HG03039 (cell line): ENCODE measurements at regions not wholly inside any gene's neighbourhood (a gene's known extent, or its start where the extent isn't known, plus 50 kb on each side); places are given as distances from the start of the nearest gene placed in this dataset.
A peak's percentile ranks its signal among the peaks of the same experiment; 100 is the strongest.

Experiments
- ATAC-seq: cut with Tn5 transposase; IDR thresholded peaks from one replicate; pipeline ENCODE4 v1.9.1; 2021; ENCODE audit warnings: mild to moderate bottlenecking, moderate library complexity; ENCODE audit not compliant: unreplicated experiment

GRCh38 chr2:155350783-155351580 is 652.5 kb downstream of the KCNJ3 start:
- no peak for ATAC-seq

DNA sequence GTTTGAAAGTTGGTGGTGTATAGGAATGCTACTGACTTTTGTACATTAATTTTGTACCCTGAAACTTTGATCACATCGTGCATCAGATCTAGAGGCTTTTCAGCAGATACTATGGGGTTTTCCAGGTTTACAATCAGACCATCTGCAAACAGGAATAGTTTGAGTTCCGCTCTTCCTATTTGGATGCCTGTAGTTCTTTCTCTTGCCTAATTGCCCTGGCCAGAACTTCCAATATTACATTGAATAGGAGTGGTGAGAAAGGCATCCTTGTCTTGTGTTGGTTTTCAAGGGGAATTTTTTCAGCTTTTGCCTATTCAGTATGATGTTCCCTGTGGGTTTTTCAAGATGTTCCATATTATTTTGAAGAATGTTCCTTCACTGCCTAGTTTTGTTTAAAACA is 633.5 kb downstream of the KCNJ3 start:
- ATAC-seq, result no peak

GRCh38 chr2:155320236-155320635 is 621.7 kb downstream of the KCNJ3 start:
- ATAC-seq, result no peak

DNA sequence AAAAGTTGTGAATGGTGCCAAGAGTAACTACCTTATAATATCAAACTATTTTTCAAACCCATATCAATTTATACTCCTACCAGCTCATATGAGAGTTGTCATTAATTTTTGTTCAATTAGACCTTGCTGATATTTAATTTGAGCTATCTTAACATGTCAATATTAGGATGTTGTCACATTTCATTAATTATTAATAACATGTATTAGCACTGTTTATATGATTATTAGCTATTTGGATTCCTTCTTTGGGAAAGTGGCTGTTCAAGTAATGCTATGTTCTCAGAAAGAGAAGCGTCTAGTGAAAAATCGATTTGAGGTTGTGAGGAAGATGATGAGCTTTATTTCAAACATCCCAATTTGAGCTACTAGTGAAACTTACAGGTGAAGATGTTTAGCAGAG is 620.2 kb downstream of the KCNJ3 start:
- no peak for ATAC-seq

DNA sequence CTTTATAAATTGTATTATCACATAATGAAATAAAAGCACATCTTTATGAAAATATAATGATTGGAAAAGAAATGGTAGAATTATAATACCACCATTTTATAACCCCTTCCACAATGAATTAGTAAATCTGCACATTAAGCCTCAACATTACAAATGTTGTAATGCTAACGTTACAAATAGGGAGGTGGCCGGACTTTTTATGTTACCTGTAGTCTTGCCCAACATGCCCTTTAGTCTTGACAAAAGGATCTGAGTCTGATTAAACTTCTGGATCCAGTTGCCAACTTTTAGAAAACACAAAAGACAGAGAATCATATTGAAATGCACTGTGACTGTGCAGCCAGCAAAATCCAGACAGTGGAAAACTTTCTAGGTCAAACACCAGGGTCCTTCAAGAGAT is 617.3 kb downstream of the KCNJ3 start:
- no peak for ATAC-seq

GRCh38 chr2:155310589-155310988 is 612.1 kb downstream of the KCNJ3 start:
- ATAC-seq, result peak; percentile 46

DNA sequence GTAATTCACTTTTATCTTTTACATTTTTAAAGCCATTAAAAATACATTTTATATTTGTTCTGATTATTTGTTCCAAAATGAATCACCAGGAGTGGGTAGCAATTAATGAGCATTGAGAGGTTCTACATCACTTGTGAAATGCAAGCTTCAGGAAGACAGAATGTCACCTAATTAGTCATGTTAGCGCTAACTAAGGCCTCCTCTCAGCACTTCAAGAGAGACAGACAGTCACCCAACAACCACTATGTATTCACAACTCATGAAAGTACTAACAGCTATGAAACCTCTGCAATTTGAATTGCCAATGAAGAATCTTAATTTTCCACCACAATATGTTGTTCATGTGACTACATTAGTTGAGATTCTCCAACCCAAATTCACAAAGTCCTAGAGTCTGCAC is 611.0 kb downstream of the KCNJ3 start:
- no peak for ATAC-seq

DNA sequence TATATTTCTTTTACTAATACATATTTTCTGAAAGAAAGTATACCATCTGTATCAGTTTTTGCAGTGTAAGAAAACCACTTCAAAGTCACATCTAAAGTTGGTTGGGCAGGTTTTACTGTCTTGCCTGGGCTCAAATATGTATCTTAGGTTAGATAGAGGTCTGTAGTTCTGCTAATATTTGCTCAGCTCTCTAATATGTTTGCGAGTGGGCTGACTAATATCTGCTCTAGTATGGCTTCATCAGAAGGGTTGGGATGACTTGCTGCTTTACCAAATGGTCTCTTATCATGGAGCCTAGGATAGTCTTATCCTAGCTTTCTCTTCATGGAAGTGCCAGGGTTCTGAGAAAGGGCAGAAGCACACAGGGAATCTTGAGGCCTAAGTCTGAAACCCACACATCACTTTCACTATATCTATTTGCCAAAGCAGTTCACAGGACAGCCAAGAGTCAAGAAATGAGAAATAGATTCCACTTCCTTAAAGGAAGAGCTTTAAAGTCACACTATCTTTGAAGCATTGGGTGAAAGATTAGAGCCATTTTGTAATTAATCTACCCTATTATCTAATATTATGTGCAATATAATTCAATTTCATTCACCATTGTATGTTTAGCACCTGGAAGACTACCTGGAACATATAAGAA is 610.0 kb downstream of the KCNJ3 start:
- ATAC-seq, result peak; percentile 44

DNA sequence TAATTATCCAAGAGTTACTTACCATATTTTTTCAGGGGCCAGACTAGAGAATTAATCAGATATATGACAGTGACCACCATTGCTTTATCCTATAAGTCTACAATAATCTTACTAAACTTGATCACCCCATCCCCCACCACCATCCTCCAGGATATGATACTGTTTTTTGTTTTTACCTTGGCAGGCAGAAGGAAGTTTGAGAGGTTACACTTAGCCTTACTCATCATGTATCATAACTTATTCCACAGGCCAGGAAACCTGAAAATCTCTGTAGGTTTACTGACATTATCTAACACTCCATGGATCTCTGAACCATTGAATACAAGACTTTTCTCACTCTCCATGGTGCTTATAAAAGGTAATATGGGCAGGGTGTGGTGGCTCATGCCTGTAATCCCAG is 602.7 kb downstream of the KCNJ3 start:
- ATAC-seq, result no peak

GRCh38 chr2:155298001-155298400 is 599.5 kb downstream of the KCNJ3 start:
- no peak for ATAC-seq

DNA sequence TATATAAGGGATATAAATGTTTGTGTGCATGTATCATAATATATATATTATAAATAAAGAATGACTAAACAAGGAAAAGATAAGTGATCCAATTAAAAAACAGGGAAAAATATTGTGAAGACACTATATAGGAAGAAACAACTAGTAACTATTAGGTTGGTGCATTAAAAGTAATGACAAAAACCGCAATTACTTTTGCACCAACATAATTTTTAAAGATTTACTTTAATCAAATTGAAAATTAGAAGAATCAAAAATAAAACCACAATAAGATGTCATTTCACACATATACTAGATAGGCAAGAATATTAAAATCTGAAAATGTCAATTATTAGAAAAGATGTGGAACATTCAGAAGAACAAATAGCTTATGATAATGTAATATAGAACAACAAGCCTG is 595.9 kb downstream of the KCNJ3 start:
- no peak for ATAC-seq

DNA sequence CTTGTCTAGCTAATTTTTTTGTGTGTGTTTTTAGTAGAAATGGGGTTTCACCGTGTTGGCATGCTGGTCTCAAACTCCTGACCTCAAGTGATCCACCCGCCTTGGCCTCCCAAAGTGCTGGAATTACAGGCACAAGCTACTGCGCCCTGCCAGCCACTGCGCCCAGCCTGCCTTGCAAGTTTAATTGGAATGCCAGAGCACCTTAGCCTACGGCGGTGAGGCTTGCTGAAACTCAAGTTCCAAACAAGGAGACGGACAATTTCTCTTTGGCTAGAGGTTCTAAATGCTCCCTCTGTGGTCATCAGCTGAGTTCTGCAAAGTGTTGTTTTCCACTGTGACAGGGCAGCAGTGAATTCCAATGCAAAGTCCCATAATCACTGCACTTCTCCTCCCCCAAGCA is 583.4 kb downstream of the KCNJ3 start:
- ATAC-seq, result no peak

- no peak for ATAC-seq
Measured at GRCh38 chr2:155273323-155273722, 574.8 kb downstream of the KCNJ3 start.

GRCh38 chr2:155266583-155266982 is 568.1 kb downstream of the KCNJ3 start:
- ATAC-seq, result no peak

GRCh38 chr2:155266109-155266508 is 567.6 kb downstream of the KCNJ3 start:
- ATAC-seq, result no peak

DNA sequence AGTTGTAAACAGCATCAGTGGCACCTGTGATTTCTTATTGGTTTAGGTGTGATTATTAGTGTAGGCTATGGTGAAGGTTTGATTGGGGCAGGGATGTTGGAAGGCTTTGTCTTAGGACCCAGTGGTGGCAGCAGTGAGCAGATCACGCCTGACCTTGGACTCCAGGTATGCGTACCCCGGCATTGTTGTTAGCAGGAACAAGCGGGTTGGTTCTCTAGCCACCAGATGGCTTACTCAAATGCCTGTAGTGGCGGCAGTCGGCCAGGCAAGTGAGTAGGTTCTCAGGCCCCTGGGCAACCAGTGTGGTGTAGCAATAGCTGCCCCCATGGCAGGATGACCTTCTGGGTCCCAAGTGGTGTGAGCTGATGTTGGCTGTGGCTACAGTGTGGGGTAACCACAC is 558.3 kb downstream of the KCNJ3 start:
- ATAC-seq, result no peak

DNA sequence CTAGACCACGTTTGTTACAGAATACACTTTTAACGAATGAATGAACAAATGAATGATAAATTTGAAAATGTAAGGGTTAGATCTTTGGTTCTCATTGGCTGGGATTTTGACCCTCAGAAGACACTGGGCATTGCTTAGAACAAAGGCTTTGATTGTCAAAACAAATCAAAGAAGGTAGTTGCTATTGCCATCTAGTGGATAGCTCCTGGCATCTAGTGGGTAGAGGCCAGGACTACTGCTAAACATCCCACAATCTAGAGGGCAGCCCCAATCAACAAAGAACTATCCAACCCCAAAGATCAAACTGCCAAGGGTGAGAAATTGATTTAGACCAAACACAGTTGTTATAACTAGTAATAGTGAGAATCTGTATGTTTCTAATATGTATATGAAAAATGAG is 552.3 kb downstream of the KCNJ3 start:
- peak; percentile 91 for ATAC-seq

GRCh38 chr2:155240176-155240575 is 541.7 kb downstream of the KCNJ3 start:
- no peak for ATAC-seq

- no peak for ATAC-seq
Measured at GRCh38 chr2:155235710-155236109, 537.2 kb downstream of the KCNJ3 start.

- ATAC-seq, result peak; percentile 58
Measured at GRCh38 chr2:155223781-155224406, 525.4 kb downstream of the KCNJ3 start.

DNA sequence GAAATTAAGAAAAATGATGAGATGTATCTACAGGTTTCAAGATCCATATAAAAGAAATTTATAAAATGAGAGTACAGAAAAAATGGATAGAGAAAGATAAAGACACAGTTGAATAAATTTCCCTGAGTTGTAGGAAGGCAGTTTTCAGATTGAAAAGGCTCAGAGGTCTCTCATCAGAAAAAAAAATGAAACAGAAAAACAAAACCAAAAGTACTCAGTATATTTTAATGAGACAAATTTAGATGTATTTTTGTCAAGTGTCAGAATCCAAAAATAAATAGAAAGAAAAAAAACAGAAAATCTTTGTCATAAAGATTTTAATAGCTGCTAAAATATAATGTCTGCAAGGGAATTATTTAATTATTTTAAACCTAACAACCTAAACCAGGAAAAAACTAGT is 520.5 kb downstream of the KCNJ3 start:
- no peak for ATAC-seq

- ATAC-seq, result no peak
Measured at GRCh38 chr2:155218292-155218924, 519.9 kb downstream of the KCNJ3 start.
